WTC11 (cell line): ENCODE measurements at regions not wholly inside any gene's neighbourhood (a gene's known extent, or its start where the extent isn't known, plus 50 kb on each side); places are given as distances from the start of the nearest gene placed in this dataset.

ENCODE experiments used
- ATAC-seq: fragments of 200-7000 bp; cut with Tn5 transposase; 2 replicates; pipeline ENCODE4 v1.10.0; 2021; ENCODE audit warnings: mild to moderate bottlenecking, moderate library complexity
- CTCF ChIA-PET: fragments of 300-600 bp; sonication (Branson Sonifier 250); formaldehyde crosslinking; loops from one replicate; lab custom pipeline; 2021; ENCODE audit warnings: antibody characterized with exemption; lab: Charles Lee
- POLR2A ChIA-PET: fragments of 350-600 bp; sonication (Branson Sonifier 250); formaldehyde crosslinking; loops from one replicate; lab custom pipeline; 2021; ENCODE audit warnings: antibody characterized with exemption; lab: Charles Lee
- DNase-seq: peaks from one replicate; pipeline ENCODE4 v3.0.0; 2021; ENCODE audit warnings: low spot score
- H3K27ac Mint-ChIP-seq: 2 replicates; pipeline ENCODE4 v1.8.0; 2021; ENCODE audit warnings: mixed read lengths
- H3K27me3 Mint-ChIP-seq: 2 replicates; pipeline ENCODE4 v1.8.0; 2021; ENCODE audit warnings: low read depth, mild to moderate bottlenecking, moderate library complexity, mixed read lengths
- H3K36me3 Mint-ChIP-seq: 2 replicates; pipeline ENCODE4 v1.8.0; 2021; ENCODE audit warnings: mixed read lengths
- H3K4me1 Mint-ChIP-seq: 2 replicates; pipeline ENCODE4 v1.8.0; 2022; ENCODE audit warnings: mixed read lengths
- H3K4me3 Mint-ChIP-seq: 2 replicates; pipeline ENCODE4 v1.8.0; 2021; ENCODE audit warnings: mild to moderate bottlenecking, moderate library complexity, mixed read lengths
- H3K9me3 Mint-ChIP-seq: 2 replicates; pipeline ENCODE4 v1.8.0; 2021; ENCODE audit warnings: mixed read lengths
- CBFB ChIP-seq: sonication (generic); formaldehyde crosslinking; IDR thresholded peaks from 2 replicates; pipeline ENCODE4 v1.8.1; 2022; ENCODE audit warnings: mild to moderate bottlenecking, low read depth, missing genetic modification reagents
- NR1H2 ChIP-seq: sonication (generic); formaldehyde crosslinking; IDR thresholded peaks from 2 replicates; pipeline ENCODE4 v1.9.0; 2021; ENCODE audit warnings: mild to moderate bottlenecking, moderate library complexity, missing genetic modification reagents
- OVOL2 ChIP-seq: fragments of 250-450 bp; sonication (Bioruptor Pico); IDR thresholded peaks from 2 replicates; pipeline ENCODE4 v1.9.0; 2021; ENCODE audit warnings: mild to moderate bottlenecking, borderline replicate concordance
- RORB ChIP-seq: fragments of 250-450 bp; sonication (Bioruptor Pico); IDR thresholded peaks from 2 replicates; pipeline ENCODE4 v1.9.0; 2021; ENCODE audit warnings: mild to moderate bottlenecking
- TCF7 ChIP-seq: sonication (generic); formaldehyde crosslinking; IDR thresholded peaks from 2 replicates; pipeline ENCODE4 v1.8.0; 2022; ENCODE audit warnings: mild to moderate bottlenecking, low read depth, missing genetic modification reagents, moderate library complexity
- TP53 ChIP-seq: sonication (generic); formaldehyde crosslinking; IDR thresholded peaks from 2 replicates; pipeline ENCODE4 v1.8.1; 2023; ENCODE audit warnings: mild to moderate bottlenecking, missing genetic modification reagents
- ZNF317 ChIP-seq: sonication (generic); formaldehyde crosslinking; IDR thresholded peaks from 2 replicates; pipeline ENCODE4 v1.8.1; 2023; ENCODE audit warnings: low read depth, mild to moderate bottlenecking, moderate library complexity, missing genetic modification reagents, borderline replicate concordance
- ZNF423 ChIP-seq: fragments of 250-450 bp; sonication (Bioruptor Pico); IDR thresholded peaks from 2 replicates; pipeline ENCODE4 v2.1.2; 2022; ENCODE audit warnings: mild to moderate bottlenecking, moderate library complexity
- TF ChIP-seq, protein P1 (sequence below): sonication (generic); formaldehyde crosslinking; IDR thresholded peaks from 2 replicates; pipeline ENCODE4 v1.8.0; 2022; ENCODE audit warnings: mild to moderate bottlenecking, missing genetic modification reagents
- TF ChIP-seq, protein P2 (sequence below): sonication (generic); formaldehyde crosslinking; IDR thresholded peaks from 2 replicates; pipeline ENCODE4 v1.8.0; 2023; ENCODE audit warnings: missing genetic modification reagents, mild to moderate bottlenecking, borderline replicate concordance
- TF ChIP-seq, protein P3 (sequence below): sonication (generic); formaldehyde crosslinking; IDR thresholded peaks from 2 replicates; pipeline ENCODE4 v1.8.1; 2022; ENCODE audit warnings: low read depth, missing genetic modification reagents, borderline replicate concordance
- TF ChIP-seq, protein P4 (sequence below): fragments of 250-450 bp; sonication (Bioruptor Pico); IDR thresholded peaks from 2 replicates; pipeline ENCODE4 v1.9.0; 2021; ENCODE audit warnings: mild to moderate bottlenecking, borderline replicate concordance
- TF ChIP-seq, protein P5 (sequence below): sonication (generic); formaldehyde crosslinking; IDR thresholded peaks from 2 replicates; pipeline ENCODE4 v1.8.0; 2023; ENCODE audit warnings: missing genetic modification reagents

DNA sequence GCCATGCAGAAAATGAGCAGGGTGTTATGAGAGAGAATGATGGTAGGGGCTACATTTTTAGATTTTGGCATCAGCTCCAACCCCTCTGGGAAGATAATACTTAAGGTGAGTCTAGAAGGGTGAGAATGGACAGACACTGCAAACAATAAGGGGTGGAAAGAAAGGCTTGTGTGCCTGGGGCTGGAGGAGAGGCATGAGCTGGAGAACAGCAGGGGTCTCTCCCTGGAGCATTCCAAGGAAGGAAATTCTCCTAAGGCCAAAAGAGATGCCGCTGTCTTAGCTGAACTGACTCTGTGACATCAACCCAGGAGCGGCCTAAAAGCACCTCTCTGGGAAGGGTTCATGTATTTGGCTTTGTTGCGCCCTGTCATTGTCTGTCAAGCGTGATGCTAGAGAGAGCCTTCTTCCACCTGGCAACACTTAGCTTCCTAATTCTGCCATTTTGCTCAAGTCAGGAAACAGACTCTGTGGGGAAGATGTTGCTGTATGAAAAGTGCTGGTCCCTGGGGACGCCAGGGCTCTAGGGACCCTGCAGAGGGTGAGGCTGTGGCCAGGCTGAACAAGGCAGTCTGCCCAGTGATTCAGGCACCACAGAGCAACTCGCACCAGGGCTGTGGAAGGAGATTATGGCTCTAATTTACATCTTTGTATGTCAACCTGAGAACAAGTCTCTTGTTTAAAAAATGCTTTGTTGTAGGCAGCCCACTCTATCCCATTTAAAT is 225.7 kb downstream of the CBLN1 start:
- no peaks in the 10 kb centered on the region for H3K36me3 Mint-ChIP-seq
- no peak overlapping the region for H3K27ac Mint-ChIP-seq
- ChIA-PET POLR2A (interaction anchor here (0.6 kb wide), 1 partner anchor 301 kb away, joined by 3 read pairs; no protein-coding TSS in a partner anchor), CTCF (interaction anchor here (1.2 to 1.6 kb wide), 3 partner anchors 293 to 297 kb away, joined by 3 to 8 read pairs (median 4); no protein-coding TSS in a partner anchor)
- TF ChIP-seq CBFB (CRISPR knock-in tag) (no peak), OVOL2 (CRISPR knock-in tag) (no peak), ZNF317 (CRISPR knock-in tag) (no peak), ZNF423 (CRISPR knock-in tag) (no peak), RORB (no peak), TCF7 (CRISPR knock-in tag) (no peak), NR1H2 (no peak), TP53 (CRISPR knock-in tag) (no peak)
- TF ChIP-seq, protein P1, sequence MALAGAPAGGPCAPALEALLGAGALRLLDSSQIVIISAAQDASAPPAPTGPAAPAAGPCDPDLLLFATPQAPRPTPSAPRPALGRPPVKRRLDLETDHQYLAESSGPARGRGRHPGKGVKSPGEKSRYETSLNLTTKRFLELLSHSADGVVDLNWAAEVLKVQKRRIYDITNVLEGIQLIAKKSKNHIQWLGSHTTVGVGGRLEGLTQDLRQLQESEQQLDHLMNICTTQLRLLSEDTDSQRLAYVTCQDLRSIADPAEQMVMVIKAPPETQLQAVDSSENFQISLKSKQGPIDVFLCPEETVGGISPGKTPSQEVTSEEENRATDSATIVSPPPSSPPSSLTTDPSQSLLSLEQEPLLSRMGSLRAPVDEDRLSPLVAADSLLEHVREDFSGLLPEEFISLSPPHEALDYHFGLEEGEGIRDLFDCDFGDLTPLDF (CRISPR knock-in tag) = no peak
- TF ChIP-seq, protein P2, sequence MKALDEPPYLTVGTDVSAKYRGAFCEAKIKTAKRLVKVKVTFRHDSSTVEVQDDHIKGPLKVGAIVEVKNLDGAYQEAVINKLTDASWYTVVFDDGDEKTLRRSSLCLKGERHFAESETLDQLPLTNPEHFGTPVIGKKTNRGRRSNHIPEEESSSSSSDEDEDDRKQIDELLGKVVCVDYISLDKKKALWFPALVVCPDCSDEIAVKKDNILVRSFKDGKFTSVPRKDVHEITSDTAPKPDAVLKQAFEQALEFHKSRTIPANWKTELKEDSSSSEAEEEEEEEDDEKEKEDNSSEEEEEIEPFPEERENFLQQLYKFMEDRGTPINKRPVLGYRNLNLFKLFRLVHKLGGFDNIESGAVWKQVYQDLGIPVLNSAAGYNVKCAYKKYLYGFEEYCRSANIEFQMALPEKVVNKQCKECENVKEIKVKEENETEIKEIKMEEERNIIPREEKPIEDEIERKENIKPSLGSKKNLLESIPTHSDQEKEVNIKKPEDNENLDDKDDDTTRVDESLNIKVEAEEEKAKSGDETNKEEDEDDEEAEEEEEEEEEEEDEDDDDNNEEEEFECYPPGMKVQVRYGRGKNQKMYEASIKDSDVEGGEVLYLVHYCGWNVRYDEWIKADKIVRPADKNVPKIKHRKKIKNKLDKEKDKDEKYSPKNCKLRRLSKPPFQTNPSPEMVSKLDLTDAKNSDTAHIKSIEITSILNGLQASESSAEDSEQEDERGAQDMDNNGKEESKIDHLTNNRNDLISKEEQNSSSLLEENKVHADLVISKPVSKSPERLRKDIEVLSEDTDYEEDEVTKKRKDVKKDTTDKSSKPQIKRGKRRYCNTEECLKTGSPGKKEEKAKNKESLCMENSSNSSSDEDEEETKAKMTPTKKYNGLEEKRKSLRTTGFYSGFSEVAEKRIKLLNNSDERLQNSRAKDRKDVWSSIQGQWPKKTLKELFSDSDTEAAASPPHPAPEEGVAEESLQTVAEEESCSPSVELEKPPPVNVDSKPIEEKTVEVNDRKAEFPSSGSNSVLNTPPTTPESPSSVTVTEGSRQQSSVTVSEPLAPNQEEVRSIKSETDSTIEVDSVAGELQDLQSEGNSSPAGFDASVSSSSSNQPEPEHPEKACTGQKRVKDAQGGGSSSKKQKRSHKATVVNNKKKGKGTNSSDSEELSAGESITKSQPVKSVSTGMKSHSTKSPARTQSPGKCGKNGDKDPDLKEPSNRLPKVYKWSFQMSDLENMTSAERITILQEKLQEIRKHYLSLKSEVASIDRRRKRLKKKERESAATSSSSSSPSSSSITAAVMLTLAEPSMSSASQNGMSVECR (CRISPR knock-in tag) = no peak
- TF ChIP-seq, protein P3, sequence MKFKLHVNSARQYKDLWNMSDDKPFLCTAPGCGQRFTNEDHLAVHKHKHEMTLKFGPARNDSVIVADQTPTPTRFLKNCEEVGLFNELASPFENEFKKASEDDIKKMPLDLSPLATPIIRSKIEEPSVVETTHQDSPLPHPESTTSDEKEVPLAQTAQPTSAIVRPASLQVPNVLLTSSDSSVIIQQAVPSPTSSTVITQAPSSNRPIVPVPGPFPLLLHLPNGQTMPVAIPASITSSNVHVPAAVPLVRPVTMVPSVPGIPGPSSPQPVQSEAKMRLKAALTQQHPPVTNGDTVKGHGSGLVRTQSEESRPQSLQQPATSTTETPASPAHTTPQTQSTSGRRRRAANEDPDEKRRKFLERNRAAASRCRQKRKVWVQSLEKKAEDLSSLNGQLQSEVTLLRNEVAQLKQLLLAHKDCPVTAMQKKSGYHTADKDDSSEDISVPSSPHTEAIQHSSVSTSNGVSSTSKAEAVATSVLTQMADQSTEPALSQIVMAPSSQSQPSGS (CRISPR knock-in tag) = no peak
- TF ChIP-seq, protein P4, sequence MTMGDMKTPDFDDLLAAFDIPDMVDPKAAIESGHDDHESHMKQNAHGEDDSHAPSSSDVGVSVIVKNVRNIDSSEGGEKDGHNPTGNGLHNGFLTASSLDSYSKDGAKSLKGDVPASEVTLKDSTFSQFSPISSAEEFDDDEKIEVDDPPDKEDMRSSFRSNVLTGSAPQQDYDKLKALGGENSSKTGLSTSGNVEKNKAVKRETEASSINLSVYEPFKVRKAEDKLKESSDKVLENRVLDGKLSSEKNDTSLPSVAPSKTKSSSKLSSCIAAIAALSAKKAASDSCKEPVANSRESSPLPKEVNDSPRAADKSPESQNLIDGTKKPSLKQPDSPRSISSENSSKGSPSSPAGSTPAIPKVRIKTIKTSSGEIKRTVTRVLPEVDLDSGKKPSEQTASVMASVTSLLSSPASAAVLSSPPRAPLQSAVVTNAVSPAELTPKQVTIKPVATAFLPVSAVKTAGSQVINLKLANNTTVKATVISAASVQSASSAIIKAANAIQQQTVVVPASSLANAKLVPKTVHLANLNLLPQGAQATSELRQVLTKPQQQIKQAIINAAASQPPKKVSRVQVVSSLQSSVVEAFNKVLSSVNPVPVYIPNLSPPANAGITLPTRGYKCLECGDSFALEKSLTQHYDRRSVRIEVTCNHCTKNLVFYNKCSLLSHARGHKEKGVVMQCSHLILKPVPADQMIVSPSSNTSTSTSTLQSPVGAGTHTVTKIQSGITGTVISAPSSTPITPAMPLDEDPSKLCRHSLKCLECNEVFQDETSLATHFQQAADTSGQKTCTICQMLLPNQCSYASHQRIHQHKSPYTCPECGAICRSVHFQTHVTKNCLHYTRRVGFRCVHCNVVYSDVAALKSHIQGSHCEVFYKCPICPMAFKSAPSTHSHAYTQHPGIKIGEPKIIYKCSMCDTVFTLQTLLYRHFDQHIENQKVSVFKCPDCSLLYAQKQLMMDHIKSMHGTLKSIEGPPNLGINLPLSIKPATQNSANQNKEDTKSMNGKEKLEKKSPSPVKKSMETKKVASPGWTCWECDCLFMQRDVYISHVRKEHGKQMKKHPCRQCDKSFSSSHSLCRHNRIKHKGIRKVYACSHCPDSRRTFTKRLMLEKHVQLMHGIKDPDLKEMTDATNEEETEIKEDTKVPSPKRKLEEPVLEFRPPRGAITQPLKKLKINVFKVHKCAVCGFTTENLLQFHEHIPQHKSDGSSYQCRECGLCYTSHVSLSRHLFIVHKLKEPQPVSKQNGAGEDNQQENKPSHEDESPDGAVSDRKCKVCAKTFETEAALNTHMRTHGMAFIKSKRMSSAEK (CRISPR knock-in tag) = no peak
- TF ChIP-seq, protein P5, sequence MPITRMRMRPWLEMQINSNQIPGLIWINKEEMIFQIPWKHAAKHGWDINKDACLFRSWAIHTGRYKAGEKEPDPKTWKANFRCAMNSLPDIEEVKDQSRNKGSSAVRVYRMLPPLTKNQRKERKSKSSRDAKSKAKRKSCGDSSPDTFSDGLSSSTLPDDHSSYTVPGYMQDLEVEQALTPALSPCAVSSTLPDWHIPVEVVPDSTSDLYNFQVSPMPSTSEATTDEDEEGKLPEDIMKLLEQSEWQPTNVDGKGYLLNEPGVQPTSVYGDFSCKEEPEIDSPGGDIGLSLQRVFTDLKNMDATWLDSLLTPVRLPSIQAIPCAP (CRISPR knock-in tag) = no peak
- no peaks in the 10 kb centered on the region for H3K27me3 Mint-ChIP-seq
- H3K4me1 Mint-ChIP-seq = peaks cover 13% of the 10 kb centered on the region
- H3K4me3 Mint-ChIP-seq = no peak overlapping the region
- no peaks in the 10 kb centered on the region for H3K9me3 Mint-ChIP-seq
- ATAC-seq = peak; percentile 70
- DNase-seq = peak; percentile 20
